GM21825 (cell line): ENCODE measurements at regions not wholly inside any gene's neighbourhood (a gene's known extent, or its start where the extent isn't known, plus 50 kb on each side); places are given as distances from the start of the nearest gene placed in this dataset.
"Not testable (repeated sequence)": the region's sequence is repeated elsewhere in the genome, so short reads cannot be mapped to it uniquely, and the experiment has no call there.

Experiments
- ATAC-seq: cut with Tn5 transposase; IDR thresholded peaks from one replicate; pipeline ENCODE4 v1.9.1; 2021; ENCODE audit warnings: mild to moderate bottlenecking, moderate library complexity; ENCODE audit not compliant: unreplicated experiment

DNA sequence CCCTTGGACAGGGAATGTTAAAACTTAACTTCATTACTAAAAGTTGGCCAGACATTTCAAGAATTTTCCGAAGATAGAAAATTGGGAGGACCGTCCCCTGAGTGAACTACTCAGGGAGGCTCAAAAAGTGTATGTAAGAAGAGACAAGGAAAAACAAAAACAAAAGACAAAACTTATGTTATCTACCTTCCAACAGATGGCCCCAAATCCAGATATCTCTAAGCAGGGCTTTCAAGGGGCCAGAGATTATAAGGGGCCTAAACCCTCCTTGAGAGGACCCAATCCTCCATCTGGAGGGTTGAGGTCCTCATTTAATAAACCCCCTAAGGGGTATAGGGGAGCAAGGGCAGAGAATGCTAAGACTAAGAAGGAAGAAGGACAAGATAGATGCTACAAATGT lies 203.6 kb downstream of the SH2D4B start:
- ATAC-seq = no peak

DNA sequence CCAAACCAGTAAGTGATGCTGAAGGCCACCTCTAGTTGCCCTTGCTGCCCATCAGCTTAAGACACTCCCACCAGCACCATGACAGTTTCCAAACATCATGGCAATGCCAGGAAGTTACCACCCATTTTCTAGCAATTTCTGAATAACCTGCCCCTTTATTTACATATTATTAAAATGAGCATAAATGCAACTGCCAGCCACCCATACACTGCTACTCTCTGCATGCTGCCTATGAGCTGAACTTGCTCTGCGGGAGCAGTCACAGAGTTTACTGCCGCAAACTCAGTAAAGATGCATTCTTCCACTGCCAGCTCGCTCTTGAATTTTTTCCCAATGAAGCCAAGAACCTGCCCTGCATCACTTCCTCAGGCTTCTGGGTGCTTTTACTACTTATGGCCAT lies 212.6 kb downstream of the SH2D4B start:
- no peak for ATAC-seq

DNA sequence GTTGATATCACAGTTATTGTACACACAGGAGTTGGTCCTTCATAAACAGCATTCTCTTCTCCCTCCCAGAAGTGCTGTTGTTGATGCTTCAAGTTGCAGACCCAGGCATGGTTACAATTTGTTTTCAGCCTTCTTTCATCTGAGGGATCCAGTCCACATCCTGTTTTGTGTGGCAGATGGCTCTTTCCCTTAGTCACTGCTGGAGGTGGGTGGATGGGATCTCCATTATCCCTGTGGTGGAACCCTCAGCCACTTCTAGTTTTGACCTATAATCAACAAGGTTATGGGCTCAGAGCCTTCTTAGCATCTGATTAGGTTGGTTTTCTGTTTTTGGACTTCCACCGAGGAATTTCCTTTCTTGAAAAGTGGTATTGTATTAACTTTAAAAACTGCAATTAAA lies 214.2 kb downstream of the SH2D4B start:
- no peak for ATAC-seq

DNA sequence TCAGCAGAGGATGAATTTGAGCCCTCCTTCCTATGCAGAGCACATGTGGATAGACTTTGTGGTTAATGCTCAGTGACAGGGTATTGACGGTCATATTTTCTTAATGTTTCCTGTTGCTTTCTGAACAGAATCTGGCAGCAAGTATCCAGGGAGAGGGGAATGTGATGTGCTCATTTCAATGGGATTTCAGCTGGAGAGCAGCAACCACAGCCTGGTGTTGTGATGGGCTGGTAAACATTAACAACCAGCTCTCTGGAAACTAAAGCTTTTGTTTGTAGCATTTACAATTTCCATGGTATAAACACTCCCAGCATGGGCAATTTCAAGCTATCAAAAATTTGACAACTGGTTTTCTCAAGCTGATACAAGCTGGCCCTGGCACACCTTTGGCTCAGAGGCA lies 215.9 kb downstream of the SH2D4B start:
- ATAC-seq = no peak

DNA sequence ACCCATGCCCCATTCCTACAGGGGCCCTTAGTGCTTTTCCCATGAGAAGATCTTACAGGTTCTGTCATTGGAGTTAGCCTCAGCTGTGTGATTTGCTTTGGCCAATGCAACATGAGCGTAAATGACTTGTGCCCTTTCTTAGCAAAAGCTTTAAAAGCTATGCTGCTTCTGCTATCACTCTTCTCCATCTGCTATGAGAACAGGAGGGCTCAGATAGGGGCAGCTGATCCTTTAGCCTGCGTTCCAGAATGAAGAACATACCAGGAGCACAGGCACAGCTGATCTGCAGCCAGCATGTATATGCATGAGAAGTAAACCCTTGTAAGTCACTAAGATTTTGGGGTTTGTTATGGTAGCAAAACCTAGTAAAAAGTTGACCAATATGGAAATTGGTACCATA lies 218.2 kb downstream of the SH2D4B start:
- no peak for ATAC-seq

DNA sequence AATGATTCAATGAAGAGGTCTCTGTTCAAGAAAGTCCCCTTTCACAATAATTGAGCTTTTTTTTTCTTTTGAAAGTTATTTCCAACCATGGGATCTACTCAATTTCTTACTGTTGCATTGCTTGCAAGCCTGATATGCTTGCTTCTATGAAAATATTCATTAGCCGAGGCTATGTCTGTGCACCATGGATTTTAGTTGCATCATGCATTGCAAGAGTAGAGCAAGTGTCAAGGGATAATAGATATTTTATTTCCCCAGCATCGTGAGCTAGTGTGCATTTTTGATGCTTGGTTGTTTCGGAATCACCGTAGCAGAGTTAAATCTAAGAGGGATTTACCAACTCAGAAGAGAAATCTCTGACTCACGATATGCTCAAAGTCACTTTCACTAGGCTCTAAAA lies 222.0 kb downstream of the SH2D4B start:
- ATAC-seq = no peak

DNA sequence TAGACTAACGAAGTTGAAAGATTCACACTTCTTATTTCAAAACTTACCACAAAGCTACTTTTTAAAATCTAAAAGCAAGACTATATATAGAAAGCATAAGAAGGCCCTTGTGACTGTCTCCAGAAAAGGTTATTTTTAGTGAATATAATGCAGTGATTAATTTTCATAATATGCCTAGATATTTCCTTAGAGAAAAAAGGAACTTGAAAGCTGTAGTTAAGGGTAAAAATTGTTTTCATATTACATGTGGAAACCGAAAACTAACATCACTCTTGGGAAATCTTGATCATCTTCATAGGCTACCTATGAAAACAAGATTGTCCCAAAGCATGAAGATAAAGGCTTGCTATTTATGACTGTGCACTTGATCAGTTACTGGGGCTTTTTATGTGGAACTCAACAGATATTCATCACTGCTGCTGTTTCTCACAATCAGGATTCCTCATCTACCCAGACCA lies 223.2 kb downstream of the SH2D4B start:
- ATAC-seq = no peak

DNA sequence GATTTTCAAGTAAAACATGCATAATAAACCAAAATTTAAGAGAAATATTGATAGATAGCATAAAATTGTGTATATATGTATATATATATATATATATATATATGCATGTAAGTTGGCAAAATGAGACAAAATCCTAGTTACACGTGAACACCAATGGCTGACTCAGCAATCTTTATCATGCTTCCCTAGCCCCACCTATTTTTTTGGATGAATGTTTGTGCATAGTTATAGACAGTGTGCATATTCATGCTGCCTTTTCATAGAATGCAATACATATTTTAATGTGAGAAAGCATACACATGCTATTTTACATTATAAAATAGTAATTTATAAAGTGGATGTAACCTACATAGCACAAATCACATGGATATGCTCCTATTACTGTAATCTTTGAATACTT lies 230.3 kb downstream of the SH2D4B start:
- no peak for ATAC-seq

DNA sequence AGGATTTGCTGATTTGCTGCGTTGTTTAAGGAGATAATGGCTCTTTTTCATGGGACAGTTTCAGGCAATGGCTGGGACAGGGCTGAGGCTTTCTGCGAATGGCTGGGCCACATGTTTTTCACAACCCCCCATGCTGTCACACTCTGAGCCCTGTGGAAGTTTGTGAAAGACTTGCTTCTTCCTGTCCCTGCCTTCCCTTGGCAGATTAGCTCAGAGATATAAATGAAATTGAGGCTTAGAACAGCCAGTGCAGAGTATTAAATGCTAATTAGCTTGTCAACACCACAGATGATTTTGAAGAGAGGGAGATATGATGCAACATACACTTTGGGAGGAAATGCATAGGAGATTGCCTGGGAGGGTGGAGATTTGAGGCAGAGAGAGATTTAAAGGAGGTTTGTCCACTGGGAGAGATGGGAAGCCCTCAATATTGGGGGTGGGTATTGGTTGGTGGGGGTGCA lies 232.0 kb downstream of the SH2D4B start:
- ATAC-seq = no peak

DNA sequence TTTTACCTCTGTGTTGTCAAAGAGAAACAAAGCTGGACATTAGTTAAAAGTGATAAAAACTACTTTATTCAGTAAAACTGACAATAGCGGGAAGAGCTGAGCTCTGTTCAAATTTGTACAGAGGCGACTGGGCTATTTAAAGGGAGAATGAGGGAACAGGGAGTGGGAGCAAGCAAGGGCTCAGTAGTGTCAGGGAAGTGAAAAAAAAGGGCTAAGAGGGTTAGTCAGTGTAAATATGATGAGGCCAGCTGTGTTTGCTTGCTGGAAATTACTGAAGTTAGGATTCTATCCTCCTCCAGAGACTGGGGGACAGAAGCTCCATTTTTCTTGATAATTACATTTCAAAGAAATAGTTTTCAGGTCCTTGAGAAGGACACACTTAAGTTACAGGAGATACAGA lies 232.5 kb downstream of the SH2D4B start:
- no peak for ATAC-seq

DNA sequence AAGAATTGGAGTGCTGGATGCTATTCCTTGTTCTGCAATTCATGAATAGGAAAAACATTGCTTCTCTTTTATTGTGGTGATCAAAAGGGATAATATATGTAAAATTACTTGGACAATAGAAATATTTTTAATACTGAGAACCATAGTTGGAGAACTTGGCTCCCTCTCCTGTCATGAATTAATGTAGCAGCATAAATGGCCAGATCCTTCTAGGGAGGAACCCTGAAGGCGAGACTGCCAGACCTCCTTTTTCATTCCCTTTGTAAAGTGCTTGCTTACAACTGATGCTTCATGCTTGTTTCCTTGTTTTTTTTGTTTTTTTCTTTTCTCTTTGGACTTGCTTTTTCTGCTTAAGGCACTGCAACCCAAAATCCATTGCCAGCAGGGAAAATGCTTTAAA lies 233.6 kb downstream of the SH2D4B start:
- no peak for ATAC-seq

DNA sequence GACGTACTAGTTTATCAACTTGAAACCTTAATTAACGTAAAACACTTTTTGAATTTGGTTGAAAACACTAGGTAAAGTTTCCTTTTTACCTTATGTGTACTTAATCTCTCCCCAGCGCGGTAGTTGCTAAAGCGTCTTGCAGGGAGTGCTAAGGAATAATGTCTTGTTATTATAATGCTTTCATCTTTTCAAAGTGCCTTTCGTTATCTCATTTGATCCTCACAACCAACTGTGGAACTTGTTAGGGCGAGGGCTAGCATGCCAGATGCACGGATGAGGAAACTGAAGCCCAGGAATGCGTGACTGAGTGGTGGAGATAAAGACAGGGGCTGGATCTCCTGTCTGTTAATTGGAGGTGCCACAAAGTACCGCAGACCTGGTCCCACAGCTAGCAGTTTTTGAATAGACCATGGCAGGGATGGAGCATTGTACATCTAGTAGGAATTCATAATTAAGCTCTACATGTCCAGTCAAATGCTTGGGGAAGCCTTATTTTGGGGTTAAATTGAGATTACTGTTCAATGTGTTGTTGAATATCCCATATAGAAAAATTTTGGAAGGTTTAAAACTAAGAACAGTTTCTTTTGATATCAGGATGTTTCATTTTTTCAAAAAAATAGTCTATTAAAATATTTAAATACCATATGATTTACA lies 234.3 kb downstream of the SH2D4B start:
- ATAC-seq = no peak

DNA sequence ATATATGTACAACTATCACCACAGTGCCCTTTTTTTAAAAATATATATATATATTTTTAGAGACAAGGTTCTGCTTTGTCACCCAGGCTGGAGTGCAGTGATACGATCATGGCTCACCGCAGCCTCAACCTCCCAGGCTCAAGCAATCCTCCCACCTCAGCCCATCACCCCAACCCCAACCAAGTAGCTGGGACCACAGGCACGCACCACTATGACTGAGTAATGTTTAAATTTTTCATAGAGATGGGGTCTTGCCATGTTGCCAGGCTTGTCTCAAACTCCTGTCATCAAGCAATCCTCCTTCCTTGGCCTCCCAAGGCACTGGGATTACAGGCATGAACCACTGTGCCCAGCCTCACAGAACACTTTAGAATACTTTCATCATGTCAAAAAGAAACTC lies 234.9 kb downstream of the SH2D4B start:
- no peak for ATAC-seq

DNA sequence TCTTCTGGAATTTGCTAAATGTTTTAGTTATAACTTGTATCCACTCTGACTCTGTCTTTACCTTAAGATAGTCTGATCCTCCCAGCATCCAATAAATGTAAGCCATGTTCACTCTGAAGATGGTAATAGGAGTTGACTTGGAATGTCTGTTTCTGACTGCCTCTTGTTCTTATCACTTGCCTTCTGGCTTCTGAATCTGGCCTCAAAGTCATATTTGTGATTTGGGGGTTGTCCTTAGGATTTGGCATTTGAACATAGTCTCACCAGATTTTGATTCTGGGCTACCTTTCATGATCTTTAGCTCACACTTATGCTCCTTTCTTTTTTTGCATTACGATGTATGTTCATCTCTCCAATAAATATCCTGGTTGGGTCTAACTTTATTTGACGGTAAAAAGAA lies 247.0 kb downstream of the SH2D4B start:
- ATAC-seq = no peak

DNA sequence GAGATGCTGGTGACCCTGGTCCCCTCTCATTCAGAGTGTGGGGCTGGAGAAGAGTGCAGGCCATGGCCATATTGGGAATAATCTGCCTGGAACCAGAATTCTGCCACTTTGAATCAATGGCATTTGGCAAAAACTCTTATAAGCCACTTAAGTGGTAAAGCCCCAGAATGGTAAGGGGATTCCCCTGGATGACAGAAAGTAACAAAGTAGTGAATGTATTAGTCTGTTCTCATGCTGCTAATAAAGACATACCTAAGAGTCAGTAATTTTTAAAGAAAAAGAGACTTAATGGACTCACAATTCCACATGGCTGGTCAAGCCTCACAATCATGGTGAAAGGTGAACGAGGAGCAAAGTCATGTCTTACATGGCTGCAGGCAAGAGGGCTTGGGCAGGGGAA lies 248.6 kb downstream of the SH2D4B start:
- ATAC-seq = no peak

DNA sequence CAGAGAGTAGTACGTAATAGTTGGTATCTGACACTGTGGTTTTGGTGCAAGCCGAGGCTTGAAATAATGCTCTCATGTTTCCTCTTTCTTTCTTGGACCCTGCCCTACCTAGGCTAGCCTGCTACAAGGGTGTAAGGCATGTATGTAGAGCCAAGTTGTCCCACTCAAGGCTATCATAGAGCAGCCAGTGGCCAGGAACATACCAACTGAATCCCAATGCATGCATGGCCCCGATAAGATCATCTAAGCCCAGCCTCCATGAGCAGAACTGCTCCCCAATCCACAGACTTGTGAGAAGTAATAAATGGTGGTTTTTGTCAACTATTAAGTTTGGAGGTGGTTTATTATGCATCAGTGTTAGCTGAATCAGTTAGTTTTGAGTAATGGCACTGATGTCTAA lies 250.2 kb downstream of the SH2D4B start:
- ATAC-seq = no peak

DNA sequence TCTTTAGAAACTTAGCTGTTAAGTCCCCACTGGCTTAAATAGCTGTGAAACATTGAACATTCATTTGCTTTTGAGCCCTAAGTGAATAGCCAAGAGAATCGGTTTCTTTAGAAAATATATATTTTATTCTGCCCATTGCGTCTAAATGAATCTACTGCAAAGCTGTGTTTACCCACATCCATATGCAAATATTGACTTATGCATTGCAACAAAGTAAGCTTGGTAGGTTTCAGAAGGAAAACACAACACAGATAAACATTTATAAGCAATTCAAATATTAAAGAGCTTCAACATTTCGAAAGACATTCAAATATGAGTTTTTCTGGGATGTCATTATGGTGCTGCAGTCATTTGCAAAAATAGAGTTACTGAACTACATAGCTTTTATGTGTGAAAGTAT lies 257.3 kb downstream of the SH2D4B start:
- no peak for ATAC-seq

DNA sequence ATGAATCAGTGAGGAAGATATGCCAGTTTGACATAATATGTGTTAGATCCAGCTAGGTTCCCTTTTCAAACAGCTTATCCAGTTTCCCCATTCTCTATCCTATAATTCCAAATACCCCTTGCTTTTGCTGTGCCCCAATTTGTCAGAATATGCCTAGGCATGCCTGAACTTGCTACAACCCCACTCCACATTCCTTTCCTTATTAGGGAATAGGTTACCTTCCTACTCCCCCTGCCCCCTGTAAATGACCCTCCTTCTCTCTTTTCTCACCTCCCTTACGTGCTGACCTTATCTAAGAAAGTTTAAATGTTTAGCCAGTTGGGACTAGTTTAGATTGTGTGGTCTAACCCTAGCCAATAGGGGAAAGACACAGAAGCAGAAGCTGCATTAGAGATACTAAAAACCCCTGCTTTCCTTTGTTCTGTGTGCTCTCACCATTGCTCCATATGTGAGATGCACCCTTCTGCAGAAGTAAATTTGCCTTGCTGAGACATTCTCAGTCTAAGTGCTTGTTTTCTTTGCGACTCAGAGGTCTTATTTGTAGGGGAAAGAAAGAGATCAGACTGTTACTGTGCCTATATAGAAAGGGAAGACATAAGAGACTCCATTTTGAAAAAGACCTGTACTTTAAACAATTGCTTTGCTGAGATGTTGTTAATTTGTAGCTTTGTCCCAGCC lies 267.8 kb downstream of the SH2D4B start:
- no peak for ATAC-seq

DNA sequence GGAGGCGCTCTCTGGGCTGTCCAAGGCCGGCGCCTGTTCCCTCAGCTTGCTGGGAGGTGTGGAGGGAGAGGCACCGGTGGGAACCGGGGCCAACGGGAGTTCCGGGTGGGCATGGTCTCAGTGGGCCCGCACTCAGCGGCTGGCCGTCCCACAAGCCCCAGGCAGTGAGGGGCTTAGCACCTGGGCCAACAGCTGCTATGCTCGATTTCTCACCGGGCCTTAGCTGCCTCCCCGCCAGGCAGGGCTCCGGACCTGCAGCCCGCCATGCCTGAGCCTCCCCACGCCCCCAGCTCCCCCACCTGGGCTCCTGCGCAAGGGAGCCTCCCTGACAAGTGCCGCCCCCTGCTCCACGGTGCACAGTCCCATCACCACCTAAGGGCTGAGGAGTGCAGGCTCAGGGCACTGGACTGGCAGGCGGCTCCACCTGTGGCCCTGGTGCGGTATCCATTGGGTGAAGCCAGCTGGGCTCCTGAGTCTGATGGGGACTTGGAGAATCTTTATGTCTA lies 276.5 kb downstream of the SH2D4B start:
- ATAC-seq = no peak

DNA sequence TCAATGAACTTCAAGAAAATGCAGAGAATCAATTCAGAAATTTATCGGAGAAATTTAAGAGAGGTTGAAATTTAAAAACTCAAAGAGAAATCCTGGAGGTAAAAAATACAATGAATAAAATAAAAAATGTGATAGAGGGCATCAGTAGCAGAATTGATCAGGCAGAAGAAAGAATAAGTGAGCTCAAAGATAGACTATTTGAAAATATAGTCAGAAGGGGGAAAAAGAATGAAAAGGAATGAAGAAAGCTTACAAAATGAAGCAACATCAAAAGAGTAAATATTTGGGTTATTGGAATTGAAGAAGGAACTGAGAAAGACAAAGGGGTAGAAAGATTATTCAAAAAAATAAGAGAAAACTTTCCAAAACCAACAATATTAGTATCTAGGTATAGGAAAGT lies 291.4 kb downstream of the SH2D4B start:
- no peak for ATAC-seq

DNA sequence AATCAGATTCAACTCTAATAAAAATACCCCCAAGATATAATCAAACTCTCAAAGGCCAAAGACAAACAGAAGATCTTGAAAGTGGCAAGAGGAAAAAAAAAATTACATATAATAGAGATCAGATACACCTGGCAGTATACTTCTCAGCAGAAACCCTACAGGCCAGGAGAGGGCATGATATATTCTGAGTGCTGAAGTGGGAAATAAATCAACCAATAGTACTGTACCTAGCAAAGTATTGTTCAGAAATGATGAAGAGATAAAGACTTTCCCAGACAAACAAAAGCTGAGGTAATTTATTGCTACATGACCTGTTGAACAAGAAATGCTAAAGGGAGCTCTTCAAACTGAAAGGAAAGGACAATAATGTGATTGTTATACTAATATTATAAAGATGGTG lies 291.9 kb downstream of the SH2D4B start:
- no peak for ATAC-seq

DNA sequence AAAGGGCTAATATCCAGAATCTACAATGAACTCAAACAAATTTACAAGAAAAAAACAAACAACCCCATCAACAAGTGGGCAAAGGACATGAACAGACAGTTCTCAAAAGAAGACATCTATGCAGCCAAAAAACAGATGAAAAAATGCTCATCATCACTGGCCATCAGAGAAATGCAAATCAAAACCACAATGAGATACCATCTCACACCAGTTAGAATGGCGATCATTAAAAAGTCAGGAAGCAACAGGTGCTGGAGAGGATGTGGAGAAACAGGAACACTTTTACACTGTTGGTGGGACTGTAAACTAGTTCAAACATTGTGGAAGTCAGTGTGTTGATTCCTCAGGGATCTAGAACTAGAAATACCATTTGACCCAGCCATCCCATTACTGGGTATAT lies 295.0 kb downstream of the SH2D4B start:
- ATAC-seq = not testable (repeated sequence)
